Astrocyte (in vitro differentiated cells and primary cell): ENCODE measurements at regions not wholly inside any gene's neighbourhood (a gene's known extent, or its start where the extent isn't known, plus 50 kb on each side); places are given as distances from the start of the nearest gene placed in this dataset.

Experiments
- DNase-seq: peaks from one replicate; pipeline ENCODE4 v3.0.0-alpha.2; 2010; ENCODE audit warnings: low read depth
- FAIRE-seq: peaks from 2 replicates; lab custom pipeline; 2011; peaks lifted over from hg19 to GRCh38; lab: Jason Lieb, UNC
- H2AFZ ChIP-seq: 2 replicates; pipeline ENCODE4 v1.6.0; 2012; ENCODE audit warnings: low read depth, low read length, inconsistent platforms
- H3K27ac ChIP-seq: 2 replicates; pipeline ENCODE4 v1.5.1; 2011; ENCODE audit warnings: low read depth, low read length, inconsistent platforms
- H3K27me3 ChIP-seq: 2 replicates; pipeline ENCODE4 v1.6.0; 2011; ENCODE audit warnings: low read length, inconsistent platforms; ENCODE audit not compliant: insufficient read depth
- H3K36me3 ChIP-seq: 2 replicates; pipeline ENCODE4 v1.5.1; 2011; ENCODE audit warnings: low read length, inconsistent platforms; ENCODE audit not compliant: insufficient read depth
- H3K4me1 ChIP-seq: 2 replicates; pipeline ENCODE4 v1.5.1; 2011; ENCODE audit warnings: low read length, inconsistent platforms; ENCODE audit not compliant: insufficient read depth
- H3K4me2 ChIP-seq: 2 replicates; pipeline ENCODE4 v1.6.0; 2012; ENCODE audit warnings: low read length, inconsistent platforms
- H3K4me3 ChIP-seq: 2 replicates; pipeline ENCODE4 v1.5.1; 2011; ENCODE audit warnings: low read depth, mild to moderate bottlenecking, low read length, inconsistent platforms; ENCODE audit not compliant: insufficient read depth
- H3K79me2 ChIP-seq: 2 replicates; pipeline ENCODE4 v1.6.0; 2012; ENCODE audit warnings: mild to moderate bottlenecking, low read length, inconsistent platforms; ENCODE audit not compliant: insufficient read depth
- H3K9ac ChIP-seq: 2 replicates; pipeline ENCODE4 v1.6.0; 2012; ENCODE audit warnings: mild to moderate bottlenecking, low read length, inconsistent platforms
- H3K9me3 ChIP-seq: 2 replicates; pipeline ENCODE4 v1.5.1; 2012; ENCODE audit warnings: low read depth, mild to moderate bottlenecking, low read length, inconsistent platforms; ENCODE audit not compliant: insufficient read depth
- H4K20me1 ChIP-seq: 2 replicates; pipeline ENCODE4 v1.6.0; 2012; ENCODE audit warnings: low read length, inconsistent platforms; ENCODE audit not compliant: insufficient read depth
- H3K27ac Mint-ChIP-seq: one replicate; pipeline ENCODE4 v1.8.0; 2021; ENCODE audit warnings: mild to moderate bottlenecking, mixed read lengths; ENCODE audit not compliant: unreplicated experiment
- H3K27me3 Mint-ChIP-seq: one replicate; pipeline ENCODE4 v1.8.0; 2021; ENCODE audit warnings: low read depth, mixed read lengths; ENCODE audit not compliant: unreplicated experiment
- H3K36me3 Mint-ChIP-seq: one replicate; pipeline ENCODE4 v1.8.0; 2021; ENCODE audit warnings: low read depth, mixed read lengths; ENCODE audit not compliant: unreplicated experiment
- H3K4me1 Mint-ChIP-seq: one replicate; pipeline ENCODE4 v1.8.0; 2021; ENCODE audit warnings: low read depth, mixed read lengths; ENCODE audit not compliant: unreplicated experiment
- H3K4me3 Mint-ChIP-seq: one replicate; pipeline ENCODE4 v1.8.0; 2021; ENCODE audit warnings: mild to moderate bottlenecking, moderate library complexity, mixed read lengths; ENCODE audit not compliant: unreplicated experiment
- H3K9me3 Mint-ChIP-seq: one replicate; pipeline ENCODE4 v1.8.0; 2021; ENCODE audit warnings: mild to moderate bottlenecking, mixed read lengths; ENCODE audit not compliant: unreplicated experiment
- CTCF ChIP-seq: IDR thresholded peaks from 2 replicates; pipeline ENCODE4 v1.5.1; 2011; ENCODE audit warnings: low read depth, mild to moderate bottlenecking, inconsistent platforms, low read length, moderate library complexity; ENCODE audit not compliant: insufficient read depth
- EZH2 ChIP-seq: IDR thresholded peaks from 2 replicates; pipeline ENCODE4 v1.6.1; 2012; ENCODE audit warnings: mild to moderate bottlenecking, low read length, inconsistent platforms; ENCODE audit not compliant: insufficient read depth

- no peak overlapping the region for H3K4me3 Mint-ChIP-seq
- no peak overlapping the region for H2AFZ ChIP-seq
- no peak overlapping the region for H3K27ac ChIP-seq
- FAIRE-seq (no peak), DNase-seq (no peak)
- no peak for TF ChIP-seq EZH2
- TF ChIP-seq CTCF = no peak
- H3K27me3 ChIP-seq = no peaks in the 10 kb centered on the region
- no peaks in the 10 kb centered on the region for H3K4me1 Mint-ChIP-seq
- H3K9ac ChIP-seq = no peak overlapping the region
- H3K4me3 ChIP-seq = no peak overlapping the region
- H3K9me3 ChIP-seq = no peaks in the 10 kb centered on the region
- peaks cover 3% of the 10 kb centered on the region for H3K9me3 Mint-ChIP-seq
- H3K4me2 ChIP-seq = no peak overlapping the region
- H3K4me1 ChIP-seq = peaks cover 3% of the 10 kb centered on the region
- no peaks in the 10 kb centered on the region for H3K36me3 ChIP-seq
- peaks cover 8% of the 10 kb centered on the region for H3K27me3 Mint-ChIP-seq
- H4K20me1 ChIP-seq = no peaks in the 10 kb centered on the region
- no peak overlapping the region for H3K27ac Mint-ChIP-seq
- H3K36me3 Mint-ChIP-seq = no peaks in the 10 kb centered on the region
- no peaks in the 10 kb centered on the region for H3K79me2 ChIP-seq
Measured at GRCh38 chr18:57904535-57904934, 101.4 kb upstream of the ATP8B1 start.

GRCh38 chr18:57902721-57903120 is 99.6 kb upstream of the ATP8B1 start:
- TF ChIP-seq CTCF = no peak
- no peak for TF ChIP-seq EZH2

GRCh38 chr18:57901825-57902589 is 98.9 kb upstream of the ATP8B1 start:
- H3K27me3 ChIP-seq = no peaks in the 10 kb centered on the region
- no peaks in the 10 kb centered on the region for H3K9me3 ChIP-seq
- no peak overlapping the region for H3K9ac ChIP-seq
- Mint-ChIP-seq H3K4me1 (peaks cover 2% of the 10 kb centered on the region), H3K36me3 (no peaks in the 10 kb centered on the region), H3K4me3 (no peak overlapping the region), H3K27ac (no peak overlapping the region), H3K9me3 (peaks cover 3% of the 10 kb centered on the region), H3K27me3 (peaks cover 10% of the 10 kb centered on the region)
- no peak for TF ChIP-seq EZH2
- TF ChIP-seq CTCF = no peak
- no peaks in the 10 kb centered on the region for H3K79me2 ChIP-seq
- no peak overlapping the region for H3K4me2 ChIP-seq
- H3K36me3 ChIP-seq = no peaks in the 10 kb centered on the region
- H3K27ac ChIP-seq = no peak overlapping the region
- DNase-seq (no peak), FAIRE-seq (no peak)
- H2AFZ ChIP-seq = no peak overlapping the region
- peaks cover 6% of the 10 kb centered on the region for H3K4me1 ChIP-seq
- H3K4me3 ChIP-seq = no peak overlapping the region
- H4K20me1 ChIP-seq = no peaks in the 10 kb centered on the region

More at GRCh38 chr18:57902721-57903120, 99.6 kb upstream of the ATP8B1 start:
- H3K27ac ChIP-seq = no peak overlapping the region
- DNase-seq (no peak), FAIRE-seq (no peak)
- no peaks in the 10 kb centered on the region for H4K20me1 ChIP-seq
- H3K27me3 ChIP-seq = no peaks in the 10 kb centered on the region
- H3K4me1 ChIP-seq = peaks cover 6% of the 10 kb centered on the region
- no peaks in the 10 kb centered on the region for H3K9me3 ChIP-seq
- no peaks in the 10 kb centered on the region for H3K36me3 ChIP-seq
- Mint-ChIP-seq H3K36me3 (no peaks in the 10 kb centered on the region), H3K4me3 (no peak overlapping the region), H3K27me3 (peaks cover 10% of the 10 kb centered on the region), H3K27ac (no peak overlapping the region), H3K4me1 (peaks cover 2% of the 10 kb centered on the region), H3K9me3 (peaks cover 3% of the 10 kb centered on the region)
- no peak overlapping the region for H2AFZ ChIP-seq
- H3K4me3 ChIP-seq = no peak overlapping the region
- H3K79me2 ChIP-seq = no peaks in the 10 kb centered on the region
- H3K9ac ChIP-seq = no peak overlapping the region
- H3K4me2 ChIP-seq = no peak overlapping the region
